HG02973 (cell line): ENCODE measurements at regions not wholly inside any gene's neighbourhood (a gene's known extent, or its start where the extent isn't known, plus 50 kb on each side); places are given as distances from the start of the nearest gene placed in this dataset.
"Not testable (repeated sequence)": the region's sequence is repeated elsewhere in the genome, so short reads cannot be mapped to it uniquely, and the experiment has no call there.

Experiments used
- ATAC-seq: cut with Tn5 transposase; IDR thresholded peaks from one replicate; pipeline ENCODE4 v1.9.1; 2021; ENCODE audit warnings: moderate library complexity; ENCODE audit not compliant: unreplicated experiment

- no peak for ATAC-seq
Observed at GRCh38 chr4:123025398-123025797, 103.0 kb upstream of the NUDT6 start.

- not testable (repeated sequence) for ATAC-seq
Observed at GRCh38 chr4:123026015-123026414, 103.6 kb upstream of the NUDT6 start.

- no peak for ATAC-seq
Observed at GRCh38 chr4:123031664-123032063, 109.3 kb upstream of the NUDT6 start.

- ATAC-seq, result no peak
Observed at GRCh38 chr4:123034023-123034422, 111.6 kb upstream of the NUDT6 start.

- no peak for ATAC-seq
Observed at GRCh38 chr4:123035239-123035638, 112.8 kb upstream of the NUDT6 start.

- no peak for ATAC-seq
Observed at GRCh38 chr4:123037804-123038203, 115.4 kb upstream of the NUDT6 start.

GRCh38 chr4:123042095-123042494, 119.7 kb upstream of the NUDT6 start:
- no peak for ATAC-seq

- no peak for ATAC-seq
Observed at GRCh38 chr4:123043013-123043412, 120.6 kb upstream of the NUDT6 start.

GRCh38 chr4:123043793-123044425, 121.5 kb upstream of the NUDT6 start:
- no peak for ATAC-seq

GRCh38 chr4:123046096-123046495, 123.7 kb upstream of the NUDT6 start:
- ATAC-seq, result no peak

- ATAC-seq, result no peak
Observed at GRCh38 chr4:123050018-123050417, 127.6 kb upstream of the NUDT6 start.

GRCh38 chr4:123052007-123052406, 129.6 kb upstream of the NUDT6 start:
- no peak for ATAC-seq

- ATAC-seq, result no peak
Observed at GRCh38 chr4:123055943-123056342, 133.5 kb upstream of the NUDT6 start.

- no peak for ATAC-seq
Observed at GRCh38 chr4:123060039-123060770, 137.8 kb upstream of the NUDT6 start.

GRCh38 chr4:123064390-123064789, 142.0 kb upstream of the NUDT6 start:
- ATAC-seq, result no peak

- no peak for ATAC-seq
Observed at GRCh38 chr4:123068081-123068480, 145.7 kb upstream of the NUDT6 start.

GRCh38 chr4:123072060-123072459, 149.7 kb upstream of the NUDT6 start:
- ATAC-seq, result no peak

- peak; percentile 77 for ATAC-seq
Observed at GRCh38 chr4:123073650-123074049, 151.3 kb upstream of the NUDT6 start.

- no peak for ATAC-seq
Observed at GRCh38 chr4:123077330-123077729, 154.9 kb upstream of the NUDT6 start.

- ATAC-seq, result no peak
Observed at GRCh38 chr4:123081971-123082370, 159.6 kb upstream of the NUDT6 start.

GRCh38 chr4:123083646-123084045, 161.2 kb upstream of the NUDT6 start:
- no peak for ATAC-seq

- no peak for ATAC-seq
Observed at GRCh38 chr4:123088501-123088900, 166.1 kb upstream of the NUDT6 start.

GRCh38 chr4:123090886-123091285, 168.5 kb upstream of the NUDT6 start:
- ATAC-seq, result no peak
